ENCODE measurements at regions not wholly inside any gene's neighbourhood (a gene's known extent, or its start where the extent isn't known, plus 50 kb on each side); places are given as distances from the start of the nearest gene placed in this dataset.

GRCh38 chr2:48165070-48165753 lies 149.3 kb upstream of the FOXN2 start:
- no peaks in the 10 kb centered on the region for H3K36me3 ChIP-seq (ENCODE audit: control insufficient read depth, insufficient read depth, low read length)
- peaks cover 0 to 6% (median 2%) of the 10 kb centered on the region in 4 donors for H3K4me1 Mint-ChIP-seq
- no peak overlapping the region for H3K27ac ChIP-seq (ENCODE audit: insufficient read depth, low read length, poor library complexity, severe bottlenecking)
- no peak overlapping the region for H3K27ac Mint-ChIP-seq
- ATAC-seq (ENCODE audit: low read depth in 2 of 2) (no peak), DNase-seq (no peak)
- H3K9me3 Mint-ChIP-seq, result peaks cover 0 to 15% (median 6%) of the 10 kb centered on the region in 7 donors
- H3K4me3 Mint-ChIP-seq, result no peak overlapping the region
- no peak overlapping the region for H3K4me3 ChIP-seq (ENCODE audit: low read depth, low read length)
- peaks cover 21% of the 10 kb centered on the region for H3K27me3 Mint-ChIP-seq
- H3K9me3 ChIP-seq (ENCODE audit: control insufficient read depth in 2 of 2, low read length in 2 of 2), result peaks cover 0 to 5% of the 10 kb centered on the region in 2 experiments
- H3K36me3 Mint-ChIP-seq, result no peaks in the 10 kb centered on the region
- no peaks in the 10 kb centered on the region for H3K27me3 ChIP-seq (ENCODE audit: control insufficient read depth, insufficient read depth, low read length)
- no peaks in the 10 kb centered on the region for H3K4me1 ChIP-seq (ENCODE audit: control insufficient read depth, insufficient read depth, low read length, poor library complexity, severe bottlenecking)

- no peaks in the 10 kb centered on the region for H3K4me1 Mint-ChIP-seq
- no peak overlapping the region for H3K27ac Mint-ChIP-seq
Observed at GRCh38 chr2:48169141-48169592, 145.3 kb upstream of the FOXN2 start.

GRCh38 chr2:48170281-48170680 lies 144.2 kb upstream of the FOXN2 start:
- ATAC-seq (ENCODE audit: low read depth in 2 of 2) (no peak), DNase-seq (no peak)
- H3K4me1 Mint-ChIP-seq, result peaks cover 0 to 4% (median under 1%) of the 10 kb centered on the region in 4 donors
- H3K4me3 ChIP-seq (ENCODE audit: low read depth, low read length), result no peak overlapping the region
- no peaks in the 10 kb centered on the region for H3K4me1 ChIP-seq (ENCODE audit: control insufficient read depth, insufficient read depth, low read length, poor library complexity, severe bottlenecking)
- H3K27me3 ChIP-seq (ENCODE audit: control insufficient read depth, insufficient read depth, low read length), result no peaks in the 10 kb centered on the region
- no peak overlapping the region for H3K27ac ChIP-seq (ENCODE audit: insufficient read depth, low read length, poor library complexity, severe bottlenecking)
- H3K4me3 Mint-ChIP-seq, result no peak overlapping the region
- H3K9me3 ChIP-seq (ENCODE audit: control insufficient read depth in 2 of 2, low read length in 2 of 2), result peaks cover 0 to 5% of the 10 kb centered on the region in 2 experiments
- H3K36me3 ChIP-seq (ENCODE audit: control insufficient read depth, insufficient read depth, low read length), result no peaks in the 10 kb centered on the region
- no peaks in the 10 kb centered on the region for H3K36me3 Mint-ChIP-seq
- H3K27me3 Mint-ChIP-seq, result peaks cover 16% of the 10 kb centered on the region
- H3K27ac Mint-ChIP-seq, result no peak overlapping the region
- peaks cover 0 to 15% (median 6%) of the 10 kb centered on the region in 7 donors for H3K9me3 Mint-ChIP-seq

More at GRCh38 chr2:48169141-48169592, 145.3 kb upstream of the FOXN2 start:
- Histone ChIP-seq H3K4me1 (ENCODE audit: control insufficient read depth, insufficient read depth, low read length, poor library complexity, severe bottlenecking) (no peaks in the 10 kb centered on the region), H3K27ac (ENCODE audit: insufficient read depth, low read length, poor library complexity, severe bottlenecking) (no peak overlapping the region), H3K4me3 (ENCODE audit: low read depth, low read length) (no peak overlapping the region), H3K36me3 (ENCODE audit: control insufficient read depth, insufficient read depth, low read length) (no peaks in the 10 kb centered on the region), H3K27me3 (ENCODE audit: control insufficient read depth, insufficient read depth, low read length) (no peaks in the 10 kb centered on the region), H3K9me3 (ENCODE audit: control insufficient read depth in 2 of 2, low read length in 2 of 2) (peaks cover 0 to 5% of the 10 kb centered on the region in 2 experiments)
- Mint-ChIP-seq H3K36me3 (no peaks in the 10 kb centered on the region), H3K4me3 (no peak overlapping the region), H3K9me3 (peaks cover 0 to 15% (median 6%) of the 10 kb centered on the region in 7 donors), H3K27me3 (peaks cover 11% of the 10 kb centered on the region)
- DNase-seq (no peak), ATAC-seq (ENCODE audit: low read depth in 2 of 2) (no peak)

- Mint-ChIP-seq H3K4me1 (peaks cover 0 to 6% (median under 1%) of the 10 kb centered on the region in 4 donors), H3K9me3 (peaks cover 0 to 7% (median 0%) of the 10 kb centered on the region in 7 donors), H3K27ac (no peak overlapping the region), H3K27me3 (peaks cover 21% of the 10 kb centered on the region), H3K36me3 (no peaks in the 10 kb centered on the region), H3K4me3 (no peak overlapping the region)
- H3K9me3 ChIP-seq (ENCODE audit: control insufficient read depth in 2 of 2, low read length in 2 of 2), result no peaks in the 10 kb centered on the region
- no peak overlapping the region for H3K27ac ChIP-seq (ENCODE audit: insufficient read depth, low read length, poor library complexity, severe bottlenecking)
- H3K4me3 ChIP-seq (ENCODE audit: low read depth, low read length), result no peak overlapping the region
- no peaks in the 10 kb centered on the region for H3K4me1 ChIP-seq (ENCODE audit: control insufficient read depth, insufficient read depth, low read length, poor library complexity, severe bottlenecking)
- no peaks in the 10 kb centered on the region for H3K27me3 ChIP-seq (ENCODE audit: control insufficient read depth, insufficient read depth, low read length)
- DNase-seq (no peak), ATAC-seq (ENCODE audit: low read depth in 2 of 2) (no peak)
- H3K36me3 ChIP-seq (ENCODE audit: control insufficient read depth, insufficient read depth, low read length), result no peaks in the 10 kb centered on the region
Observed at GRCh38 chr2:48173141-48173540, 141.3 kb upstream of the FOXN2 start.

GRCh38 chr2:48174503-48174902 lies 140.0 kb upstream of the FOXN2 start:
- peaks cover 0 to 7% (median 0%) of the 10 kb centered on the region in 7 donors for H3K9me3 Mint-ChIP-seq
- ATAC-seq (ENCODE audit: low read depth in 2 of 2) (no peak), DNase-seq (no peak)
- peaks cover 16% of the 10 kb centered on the region for H3K27me3 Mint-ChIP-seq
- no peak overlapping the region for H3K27ac ChIP-seq (ENCODE audit: insufficient read depth, low read length, poor library complexity, severe bottlenecking)
- H3K36me3 ChIP-seq (ENCODE audit: control insufficient read depth, insufficient read depth, low read length), result no peaks in the 10 kb centered on the region
- no peaks in the 10 kb centered on the region for H3K27me3 ChIP-seq (ENCODE audit: control insufficient read depth, insufficient read depth, low read length)
- no peaks in the 10 kb centered on the region for H3K9me3 ChIP-seq (ENCODE audit: control insufficient read depth in 2 of 2, low read length in 2 of 2)
- peak overlapping the region in 1 of 3 donors; percentile 82 for H3K27ac Mint-ChIP-seq
- H3K4me1 Mint-ChIP-seq, result peaks cover 0 to 6% (median under 1%) of the 10 kb centered on the region in 4 donors
- no peaks in the 10 kb centered on the region for H3K4me1 ChIP-seq (ENCODE audit: control insufficient read depth, insufficient read depth, low read length, poor library complexity, severe bottlenecking)
- no peak overlapping the region for H3K4me3 Mint-ChIP-seq
- no peak overlapping the region for H3K4me3 ChIP-seq (ENCODE audit: low read depth, low read length)
- no peaks in the 10 kb centered on the region for H3K36me3 Mint-ChIP-seq

- no peak for ATAC-seq (ENCODE audit: low read depth in 2 of 2)
- no peak for DNase-seq
- H3K4me3 Mint-ChIP-seq, result no peak overlapping the region
Observed at GRCh38 chr2:48175254-48175653, 139.2 kb upstream of the FOXN2 start.

GRCh38 chr2:48175656-48176055 lies 138.8 kb upstream of the FOXN2 start:
- H3K9me3 ChIP-seq (ENCODE audit: control insufficient read depth in 2 of 2, low read length in 2 of 2), result no peaks in the 10 kb centered on the region
- no peaks in the 10 kb centered on the region for H3K4me1 ChIP-seq (ENCODE audit: control insufficient read depth, insufficient read depth, low read length, poor library complexity, severe bottlenecking)
- Mint-ChIP-seq H3K27me3 (peaks cover 16% of the 10 kb centered on the region), H3K36me3 (no peaks in the 10 kb centered on the region), H3K9me3 (peaks cover 0 to 7% (median 0%) of the 10 kb centered on the region in 7 donors), H3K27ac (no peak overlapping the region), H3K4me1 (peaks cover 0 to 6% (median under 1%) of the 10 kb centered on the region in 4 donors), H3K4me3 (no peak overlapping the region)
- H3K4me3 ChIP-seq (ENCODE audit: low read depth, low read length), result no peak overlapping the region
- ATAC-seq (ENCODE audit: low read depth in 2 of 2) (no peak), DNase-seq (no peak)
- no peaks in the 10 kb centered on the region for H3K36me3 ChIP-seq (ENCODE audit: control insufficient read depth, insufficient read depth, low read length)
- H3K27me3 ChIP-seq (ENCODE audit: control insufficient read depth, insufficient read depth, low read length), result no peaks in the 10 kb centered on the region
- H3K27ac ChIP-seq (ENCODE audit: insufficient read depth, low read length, poor library complexity, severe bottlenecking), result no peak overlapping the region

More at GRCh38 chr2:48175254-48175653, 139.2 kb upstream of the FOXN2 start:
- no peaks in the 10 kb centered on the region for H3K36me3 ChIP-seq (ENCODE audit: control insufficient read depth, insufficient read depth, low read length)
- Mint-ChIP-seq H3K27me3 (peaks cover 16% of the 10 kb centered on the region), H3K36me3 (no peaks in the 10 kb centered on the region), H3K9me3 (peaks cover 0 to 7% (median 0%) of the 10 kb centered on the region in 7 donors), H3K4me1 (peaks cover 0 to 6% (median under 1%) of the 10 kb centered on the region in 4 donors), H3K27ac (no peak overlapping the region)
- no peaks in the 10 kb centered on the region for H3K4me1 ChIP-seq (ENCODE audit: control insufficient read depth, insufficient read depth, low read length, poor library complexity, severe bottlenecking)
- no peak overlapping the region for H3K4me3 ChIP-seq (ENCODE audit: low read depth, low read length)
- H3K27ac ChIP-seq (ENCODE audit: insufficient read depth, low read length, poor library complexity, severe bottlenecking), result no peak overlapping the region
- no peaks in the 10 kb centered on the region for H3K9me3 ChIP-seq (ENCODE audit: control insufficient read depth in 2 of 2, low read length in 2 of 2)
- no peaks in the 10 kb centered on the region for H3K27me3 ChIP-seq (ENCODE audit: control insufficient read depth, insufficient read depth, low read length)

GRCh38 chr2:48176876-48177275 lies 137.6 kb upstream of the FOXN2 start:
- Histone ChIP-seq H3K36me3 (ENCODE audit: control insufficient read depth, insufficient read depth, low read length) (no peaks in the 10 kb centered on the region), H3K4me3 (ENCODE audit: low read depth, low read length) (no peak overlapping the region), H3K4me1 (ENCODE audit: control insufficient read depth, insufficient read depth, low read length, poor library complexity, severe bottlenecking) (no peaks in the 10 kb centered on the region), H3K27me3 (ENCODE audit: control insufficient read depth, insufficient read depth, low read length) (no peaks in the 10 kb centered on the region), H3K9me3 (ENCODE audit: control insufficient read depth in 2 of 2, low read length in 2 of 2) (no peaks in the 10 kb centered on the region), H3K27ac (ENCODE audit: insufficient read depth, low read length, poor library complexity, severe bottlenecking) (no peak overlapping the region)
- Mint-ChIP-seq H3K9me3 (peaks cover 0 to 4% (median 0%) of the 10 kb centered on the region in 7 donors), H3K27me3 (peaks cover 16% of the 10 kb centered on the region), H3K4me3 (no peak overlapping the region), H3K4me1 (peaks cover 0 to 6% (median under 1%) of the 10 kb centered on the region in 4 donors), H3K36me3 (no peaks in the 10 kb centered on the region), H3K27ac (no peak overlapping the region)
- DNase-seq, result no peak
- no peak for ATAC-seq (ENCODE audit: low read depth in 2 of 2)
